Gastrocnemius medialis (tissue), 4 donors: ENCODE measurements at regions not wholly inside any gene's neighbourhood (a gene's known extent, or its start where the extent isn't known, plus 50 kb on each side); places are given as distances from the start of the nearest gene placed in this dataset.

Source experiments
- CTCF ChIP-seq, 5 experiments: fragments of 450-650 bp in 3 of 5; fragments of 200-600 bp in 2 of 5; sonication (generic) in 2 of 5; IDR thresholded peaks in 4 of 5; conservative IDR thresholded peaks in 1 of 5; 1 replicate in 4 of 5; 2 replicates in 1 of 5; pipeline ENCODE4 v1.5.1; 2016 to 2019; ENCODE audit warnings: antibody characterized with exemption in 5 of 5, mild to moderate bottlenecking in 3 of 5, moderate library complexity in 3 of 5
- POLR2A ChIP-seq, 2 donors: fragments of 450-650 bp; IDR thresholded peaks; one replicate each; pipeline ENCODE4 v1.6.1; 2017; ENCODE audit warnings: antibody characterized with exemption in 2 of 2, mild to moderate bottlenecking in 2 of 2, moderate library complexity in 2 of 2

GRCh38 chr4:89491761-89492160, 184.2 kb upstream of the GPRIN3 start:
- TF ChIP-seq CTCF (IDR thresholded peaks at IDR 0.05 in 4 of 5, conservative IDR thresholded peaks at IDR 0.05 in 1 of 5) (no peak), POLR2A (IDR thresholded peaks at IDR 0.05) (no peak)
